Liver (tissue), 8 donors: ENCODE measurements at regions not wholly inside any gene's neighbourhood (a gene's known extent, or its start where the extent isn't known, plus 50 kb on each side); places are given as distances from the start of the nearest gene placed in this dataset.

Experiments
- DNase-seq: peaks from one replicate; pipeline ENCODE4 v3.0.0-alpha.2; 2017; ENCODE audit warnings: low spot score
- H3K27ac ChIP-seq, 2 donors: one replicate each; pipeline ENCODE4 v1.7.0; 2013; ENCODE audit warnings: inconsistent platforms in 2 of 2, low read length in 2 of 2, control low read depth in 1 of 2, low read depth in 1 of 2, mild to moderate bottlenecking in 1 of 2
- H3K27me3 ChIP-seq, 4 donors: one replicate each; pipeline versions ENCODE4 v1.6.1 to v1.7.0; 2013; ENCODE audit warnings: low read length in 3 of 4, inconsistent platforms in 1 of 4, mild to moderate bottlenecking in 1 of 4, moderate library complexity in 1 of 4; ENCODE audit not compliant: control insufficient read depth in 4 of 4, insufficient read depth in 4 of 4
- H3K36me3 ChIP-seq, 4 donors: one replicate each; pipeline versions ENCODE4 v1.6.1 to v1.7.0; 2013; ENCODE audit warnings: low read length in 3 of 4, mild to moderate bottlenecking in 3 of 4, low read depth in 1 of 4, moderate library complexity in 1 of 4; ENCODE audit not compliant: control insufficient read depth in 4 of 4, insufficient read depth in 3 of 4
- H3K4me1 ChIP-seq, 4 donors: one replicate each; pipeline versions ENCODE4 v1.6.1 to v1.7.0; 2013; ENCODE audit warnings: low read length in 3 of 4, mild to moderate bottlenecking in 3 of 4, moderate library complexity in 1 of 4; ENCODE audit not compliant: control insufficient read depth in 4 of 4, insufficient read depth in 4 of 4
- H3K4me3 ChIP-seq, 3 donors: one replicate each; pipeline versions ENCODE4 v1.6.1 to v1.7.0; 2013; ENCODE audit warnings: low read length in 3 of 3, control low read depth in 1 of 3, low read depth in 1 of 3, mild to moderate bottlenecking in 1 of 3
- H3K9ac ChIP-seq, 2 donors: one replicate each; pipeline ENCODE4 v1.7.0; 2013; ENCODE audit warnings: low read length in 2 of 2, mild to moderate bottlenecking in 2 of 2, moderate library complexity in 2 of 2, control low read depth in 1 of 2, low read depth in 1 of 2
- H3K9me3 ChIP-seq, 4 donors: one replicate each; pipeline versions ENCODE4 v1.6.1 to v1.7.0; 2013; ENCODE audit warnings: low read length in 3 of 4; ENCODE audit not compliant: control insufficient read depth in 4 of 4
- ATF3 ChIP-seq: IDR thresholded peaks from 2 replicates; pipeline ENCODE4 v1.6.1; 2016; ENCODE audit warnings: antibody characterized with exemption
- CTCF ChIP-seq: fragments of 150-350 bp; IDR thresholded peaks from 2 replicates; pipeline ENCODE4 v1.5.1; 2017; ENCODE audit warnings: improper control_type of control experiment, low read depth, low read length; ENCODE audit not compliant: missing input control
- EGR1 ChIP-seq, 2 donors: IDR thresholded peaks; 2 replicates each; pipeline ENCODE4 v1.6.1; 2016 to 2018; ENCODE audit warnings: antibody characterized with exemption in 2 of 2, low read depth in 2 of 2
- FOXA1 ChIP-seq: IDR thresholded peaks from 2 replicates; pipeline ENCODE4 v1.6.1; 2016; ENCODE audit warnings: antibody characterized with exemption
- FOXA2 ChIP-seq: IDR thresholded peaks from 2 replicates; pipeline ENCODE4 v1.6.1; 2016; ENCODE audit warnings: antibody characterized with exemption
- GABPA ChIP-seq, 2 donors: IDR thresholded peaks in 1 of 2; conservative IDR thresholded peaks in 1 of 2; 2 replicates each; pipeline ENCODE4 v1.6.1; 2016; ENCODE audit warnings: antibody characterized with exemption in 2 of 2, mild to moderate bottlenecking in 1 of 2, moderate library complexity in 1 of 2
- HNF4A ChIP-seq, 2 donors: conservative IDR thresholded peaks; 2 replicates each; pipeline ENCODE4 v1.6.1; 2016; ENCODE audit warnings: antibody characterized with exemption in 2 of 2, mild to moderate bottlenecking in 2 of 2
- HNF4G ChIP-seq: IDR thresholded peaks from 2 replicates; pipeline ENCODE4 v1.6.1; 2016; ENCODE audit warnings: antibody characterized with exemption
- JUND ChIP-seq, 2 donors: IDR thresholded peaks; 2 replicates each; pipeline ENCODE4 v1.6.1; 2016; ENCODE audit warnings: antibody characterized with exemption in 2 of 2
- NR2F2 ChIP-seq: IDR thresholded peaks from 2 replicates; pipeline ENCODE4 v1.6.1; 2016; ENCODE audit warnings: antibody characterized with exemption
- RAD21 ChIP-seq, 2 donors: IDR thresholded peaks; 2 replicates each; pipeline ENCODE4 v1.6.1; 2016; ENCODE audit warnings: antibody characterized with exemption in 2 of 2, mild to moderate bottlenecking in 2 of 2
- REST ChIP-seq: IDR thresholded peaks from 2 replicates; pipeline ENCODE4 v1.6.1; 2016; ENCODE audit warnings: antibody characterized with exemption, mild to moderate bottlenecking
- RXRA ChIP-seq, 2 donors: IDR thresholded peaks; 2 replicates each; pipeline ENCODE4 v1.6.1; 2017 to 2018; ENCODE audit warnings: antibody characterized with exemption in 2 of 2, mild to moderate bottlenecking in 1 of 2
- SP1 ChIP-seq: IDR thresholded peaks from 2 replicates; pipeline ENCODE4 v1.6.1; 2018; ENCODE audit warnings: antibody characterized with exemption, mild to moderate bottlenecking
- TAF1 ChIP-seq: conservative IDR thresholded peaks from 2 replicates; pipeline ENCODE4 v1.6.1; 2016; ENCODE audit warnings: antibody characterized with exemption, mild to moderate bottlenecking
- YY1 ChIP-seq: IDR thresholded peaks from 2 replicates; pipeline ENCODE4 v1.6.1; 2016; ENCODE audit warnings: antibody characterized with exemption, mild to moderate bottlenecking
- WGBS: extraction: QIAGEN DNeasy Blood & Tissue Kit; methylation state at CpG from one replicate; pipeline ENCODE4 v1.1.7; 2013; 5-methylcytosine and 5-hydroxymethylcytosine counted together
- TF ChIP-seq, protein P1 (sequence below): IDR thresholded peaks from 2 replicates; pipeline ENCODE4 v1.6.1; 2016; ENCODE audit warnings: antibody characterized with exemption
- TF ChIP-seq, protein P2 (sequence below): IDR thresholded peaks from 2 replicates; pipeline ENCODE4 v1.6.1; 2016; ENCODE audit warnings: antibody characterized with exemption
- donor health status: healthy.
- donor health status: healthy.
- donor health status: healthy.
- donor health status: healthy.
- donor health status: healthy.

DNA sequence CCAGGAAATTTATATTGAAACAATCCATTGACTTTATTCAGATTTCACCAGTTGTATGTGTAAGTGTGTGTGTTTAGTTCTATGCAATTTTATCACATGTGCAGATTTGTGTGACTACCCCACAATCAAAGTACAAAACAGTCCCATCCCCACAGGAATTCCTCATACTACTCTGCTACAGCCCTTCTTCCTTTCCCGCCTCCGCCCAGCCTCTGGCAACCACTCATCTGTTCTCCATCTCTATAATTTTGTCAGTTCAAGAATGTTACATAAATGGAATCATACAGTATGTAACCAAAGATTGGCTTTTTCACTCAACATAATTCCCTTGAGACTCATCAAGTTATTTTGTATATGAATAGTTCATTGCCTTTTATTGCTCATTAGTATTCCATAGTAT, 289.1 kb downstream of the GADD45G start:
- no peaks in the 10 kb centered on the region for H3K9me3 ChIP-seq
- TF ChIP-seq RAD21 (IDR thresholded peaks at IDR 0.05) = no peak
- TF ChIP-seq YY1 = no peak
- TF ChIP-seq JUND (IDR thresholded peaks at IDR 0.05) = no peak
- TF ChIP-seq, protein P1, sequence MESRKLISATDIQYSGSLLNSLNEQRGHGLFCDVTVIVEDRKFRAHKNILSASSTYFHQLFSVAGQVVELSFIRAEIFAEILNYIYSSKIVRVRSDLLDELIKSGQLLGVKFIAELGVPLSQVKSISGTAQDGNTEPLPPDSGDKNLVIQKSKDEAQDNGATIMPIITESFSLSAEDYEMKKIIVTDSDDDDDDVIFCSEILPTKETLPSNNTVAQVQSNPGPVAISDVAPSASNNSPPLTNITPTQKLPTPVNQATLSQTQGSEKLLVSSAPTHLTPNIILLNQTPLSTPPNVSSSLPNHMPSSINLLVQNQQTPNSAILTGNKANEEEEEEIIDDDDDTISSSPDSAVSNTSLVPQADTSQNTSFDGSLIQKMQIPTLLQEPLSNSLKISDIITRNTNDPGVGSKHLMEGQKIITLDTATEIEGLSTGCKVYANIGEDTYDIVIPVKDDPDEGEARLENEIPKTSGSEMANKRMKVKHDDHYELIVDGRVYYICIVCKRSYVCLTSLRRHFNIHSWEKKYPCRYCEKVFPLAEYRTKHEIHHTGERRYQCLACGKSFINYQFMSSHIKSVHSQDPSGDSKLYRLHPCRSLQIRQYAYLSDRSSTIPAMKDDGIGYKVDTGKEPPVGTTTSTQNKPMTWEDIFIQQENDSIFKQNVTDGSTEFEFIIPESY = no peak
- TF ChIP-seq, protein P2, sequence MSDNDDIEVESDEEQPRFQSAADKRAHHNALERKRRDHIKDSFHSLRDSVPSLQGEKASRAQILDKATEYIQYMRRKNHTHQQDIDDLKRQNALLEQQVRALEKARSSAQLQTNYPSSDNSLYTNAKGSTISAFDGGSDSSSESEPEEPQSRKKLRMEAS = no peak
- no peak for TF ChIP-seq NR2F2
- no peak for TF ChIP-seq SP1
- TF ChIP-seq CTCF = no peak
- no peak for TF ChIP-seq TAF1
- TF ChIP-seq REST = no peak
- TF ChIP-seq HNF4G = no peak
- no peak for TF ChIP-seq HNF4A (conservative IDR thresholded peaks at IDR 0.05)
- no peak for TF ChIP-seq ATF3
- no peak for TF ChIP-seq GABPA (IDR thresholded peaks at IDR 0.05 in 1 of 2, conservative IDR thresholded peaks at IDR 0.05 in 1 of 2)
- no peak for TF ChIP-seq RXRA (IDR thresholded peaks at IDR 0.05)
- no peak for TF ChIP-seq EGR1 (IDR thresholded peaks at IDR 0.05; ENCODE audit: low read depth in 2 of 2)
- no peak for TF ChIP-seq FOXA1
- TF ChIP-seq FOXA2 = no peak
- no peak for DNase-seq
- no peak overlapping the region for H3K4me3 ChIP-seq
- no peaks in the 10 kb centered on the region for H3K36me3 ChIP-seq
- H3K27me3 ChIP-seq = no peaks in the 10 kb centered on the region
- H3K4me1 ChIP-seq = peaks cover 2 to 41% (median 30%) of the 10 kb centered on the region in 4 donors
- over 99% methylated on average over 2 of the region's 2 CpGs for WGBS
- H3K27ac ChIP-seq = no peak overlapping the region
- no peak overlapping the region for H3K9ac ChIP-seq
